OCI-LY1 (cell line): ENCODE measurements at regions not wholly inside any gene's neighbourhood (a gene's known extent, or its start where the extent isn't known, plus 50 kb on each side); places are given as distances from the start of the nearest gene placed in this dataset.

Experiments
- CTCF ChIP-seq: fragments of 200-600 bp; sonication (generic), shearing (Covaris generic); IDR thresholded peaks from 2 replicates; pipeline ENCODE4 v1.5.1; 2017; ENCODE audit warnings: mild to moderate bottlenecking, antibody characterized with exemption, low read length, moderate library complexity, mixed read lengths
- EZH2 ChIP-seq: fragments of 200-600 bp; sonication (generic), shearing (Covaris generic); IDR thresholded peaks from 2 replicates; pipeline ENCODE4 v1.8.0; 2017; ENCODE audit warnings: borderline replicate concordance, mixed run types, mild to moderate bottlenecking, antibody characterized with exemption, low read length, moderate library complexity, mixed read lengths

GRCh38 chr10:44006771-44007170, 358.1 kb upstream of the ZNF32 start:
- TF ChIP-seq CTCF (no peak), EZH2 (no peak)
